HG02798 (cell line): ENCODE measurements at regions not wholly inside any gene's neighbourhood (a gene's known extent, or its start where the extent isn't known, plus 50 kb on each side); places are given as distances from the start of the nearest gene placed in this dataset.
"Not testable (repeated sequence)": the region's sequence is repeated elsewhere in the genome, so short reads cannot be mapped to it uniquely, and the experiment has no call there.

ENCODE experiments used
- ATAC-seq: cut with Tn5 transposase; IDR thresholded peaks from one replicate; pipeline ENCODE4 v1.9.1; 2021; ENCODE audit warnings: mild to moderate bottlenecking; ENCODE audit not compliant: unreplicated experiment, poor library complexity

- no peak for ATAC-seq
Measured at GRCh38 chr4:32917586-32917985, 2197.4 kb downstream of the PCDH7 start.

DNA sequence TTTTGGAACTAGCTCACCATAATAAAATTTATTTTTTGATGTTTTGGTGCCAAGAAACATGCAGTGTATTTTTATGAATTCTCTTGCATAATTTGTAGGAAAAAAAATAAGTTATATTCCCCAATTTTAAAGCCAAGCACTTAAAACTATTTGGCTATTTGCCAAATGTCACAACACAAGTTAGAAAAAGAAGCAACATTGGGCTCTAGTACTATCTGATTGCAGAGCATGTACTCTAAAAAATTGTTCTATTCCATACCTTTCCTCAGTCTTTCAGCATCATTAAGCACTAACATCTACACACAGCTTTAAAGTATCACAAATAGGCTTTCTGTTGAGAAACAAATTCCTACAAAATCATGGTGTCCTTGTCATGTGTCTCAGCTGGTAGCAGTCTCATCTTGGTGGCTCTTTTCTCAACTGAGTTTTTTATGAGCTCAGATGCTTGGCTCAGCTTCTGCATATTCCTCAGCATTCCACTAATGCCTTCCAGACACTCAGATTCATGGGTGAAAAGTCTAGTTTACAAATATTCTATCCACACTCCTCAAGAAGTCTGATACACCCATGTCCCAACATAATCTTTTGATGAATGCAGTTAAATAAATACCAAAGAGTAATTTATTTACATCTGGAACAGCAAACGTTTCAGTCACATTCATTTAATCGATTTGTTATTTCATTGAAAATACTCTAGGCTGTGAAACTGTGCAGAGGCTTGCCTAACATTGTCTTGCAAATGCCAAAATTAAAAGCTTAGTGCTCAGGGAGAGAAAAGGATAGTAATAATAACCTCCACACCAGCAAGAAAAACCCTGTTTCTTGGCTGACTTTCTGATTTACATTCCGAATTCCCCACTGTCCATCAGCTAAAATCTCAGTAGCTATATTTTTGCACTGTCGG, 2209.9 kb downstream of the PCDH7 start:
- no peak for ATAC-seq

- ATAC-seq = no peak
Measured at GRCh38 chr4:32930700-32931099, 2210.5 kb downstream of the PCDH7 start.

DNA sequence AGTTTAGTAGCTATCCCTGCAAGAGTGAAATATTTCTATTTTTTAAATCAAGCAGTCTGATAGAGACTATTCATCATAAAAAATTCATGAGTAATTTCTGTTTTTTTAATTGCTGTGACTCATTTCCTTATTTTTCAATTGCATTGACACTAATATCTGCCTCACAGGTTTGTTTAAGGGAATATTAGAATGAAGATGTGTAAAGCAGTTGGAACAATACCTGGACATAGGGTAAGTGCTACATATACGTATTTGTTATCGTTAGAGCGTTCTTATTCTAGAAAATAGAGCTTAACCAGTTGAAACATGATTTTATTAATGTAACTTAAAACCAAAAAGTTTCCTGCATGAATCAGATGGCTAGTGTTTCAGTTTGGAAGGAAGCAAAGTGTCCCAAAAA, 2211.3 kb downstream of the PCDH7 start:
- ATAC-seq = no peak

DNA sequence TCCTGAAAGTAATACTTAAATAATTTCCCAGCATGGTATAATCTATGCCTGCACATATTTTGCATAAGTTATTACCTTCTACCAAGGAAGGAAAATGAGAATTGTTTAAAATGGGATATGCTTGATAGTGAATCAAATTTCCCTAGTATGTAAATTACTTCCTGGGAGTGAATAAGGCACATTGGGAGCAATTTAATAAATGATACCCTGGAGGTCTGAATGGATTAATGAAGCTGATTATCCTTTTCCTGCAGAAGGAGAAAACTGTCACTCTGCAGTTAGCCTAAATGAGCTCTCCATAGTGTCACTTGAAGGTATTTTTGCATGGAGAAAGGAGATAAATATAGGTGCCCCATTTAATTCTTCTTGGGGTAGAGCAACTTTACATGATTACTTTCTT, 2212.0 kb downstream of the PCDH7 start:
- no peak for ATAC-seq

DNA sequence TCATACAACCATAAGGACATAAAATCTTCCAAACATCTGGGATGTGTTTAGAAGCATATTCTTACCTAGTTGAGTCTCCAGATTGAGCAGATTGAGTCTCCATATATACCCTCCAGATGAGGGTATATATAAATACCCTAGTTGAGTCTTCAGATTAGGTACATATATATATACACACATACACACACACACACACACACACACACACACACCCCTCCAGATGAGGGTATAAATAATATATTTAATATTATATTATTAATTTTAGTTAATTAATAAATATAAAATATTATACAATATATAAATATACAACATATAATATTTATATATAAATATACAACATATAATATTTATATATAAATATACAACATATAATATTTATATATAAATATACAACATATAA, 2219.1 kb downstream of the PCDH7 start:
- ATAC-seq = not testable (repeated sequence)

GRCh38 chr4:32950866-32951265, 2230.7 kb downstream of the PCDH7 start:
- no peak for ATAC-seq

- no peak for ATAC-seq
Measured at GRCh38 chr4:32958586-32958985, 2238.4 kb downstream of the PCDH7 start.

- ATAC-seq = no peak
Measured at GRCh38 chr4:32962100-32962499, 2241.9 kb downstream of the PCDH7 start.

DNA sequence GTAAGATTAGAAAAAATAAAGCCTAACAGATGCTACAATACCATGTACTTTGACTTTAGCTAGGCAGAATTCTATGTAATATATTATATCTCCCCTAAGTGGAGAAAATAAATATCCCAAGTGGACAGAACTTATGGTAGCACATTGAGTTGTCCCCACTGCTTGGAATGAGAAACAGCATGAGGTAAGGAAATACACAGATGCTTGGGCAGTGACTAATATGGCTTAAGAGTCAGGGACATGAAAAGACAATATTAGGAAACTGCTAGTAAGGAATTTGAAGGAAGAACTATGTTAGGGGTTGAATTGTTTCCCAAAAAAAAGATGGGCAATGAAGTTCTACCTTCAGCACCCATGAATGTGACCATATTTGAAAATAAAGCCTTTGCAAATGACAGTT, 2265.1 kb downstream of the PCDH7 start:
- ATAC-seq = no peak

GRCh38 chr4:32986236-32986635, 2266.1 kb downstream of the PCDH7 start:
- ATAC-seq = no peak

- ATAC-seq = no peak
Measured at GRCh38 chr4:32987111-32987510, 2266.9 kb downstream of the PCDH7 start.

GRCh38 chr4:32988165-32988811, 2268.1 kb downstream of the PCDH7 start:
- no peak for ATAC-seq

- no peak for ATAC-seq
Measured at GRCh38 chr4:32991663-32992062, 2271.5 kb downstream of the PCDH7 start.

- ATAC-seq = no peak
Measured at GRCh38 chr4:32994981-32995881, 2275.1 kb downstream of the PCDH7 start.

DNA sequence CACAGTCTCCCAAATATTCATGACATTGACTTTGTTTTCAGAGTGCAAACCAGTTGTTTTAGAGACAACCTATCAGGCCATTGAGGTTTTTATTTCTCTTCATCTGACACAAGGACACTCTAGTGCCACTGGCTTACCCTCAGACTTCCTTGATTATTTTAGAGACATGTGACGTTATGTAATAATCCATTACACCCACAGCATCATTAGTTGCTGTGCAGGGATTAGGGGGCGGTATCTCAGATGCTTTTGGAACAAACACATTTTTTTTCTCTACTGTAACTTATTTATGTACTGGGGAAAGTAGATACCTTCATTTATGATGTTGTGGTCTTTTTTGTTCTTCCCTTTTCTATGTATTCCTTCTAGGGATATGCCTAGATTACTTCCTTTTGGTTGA, 2293.1 kb downstream of the PCDH7 start:
- no peak for ATAC-seq

DNA sequence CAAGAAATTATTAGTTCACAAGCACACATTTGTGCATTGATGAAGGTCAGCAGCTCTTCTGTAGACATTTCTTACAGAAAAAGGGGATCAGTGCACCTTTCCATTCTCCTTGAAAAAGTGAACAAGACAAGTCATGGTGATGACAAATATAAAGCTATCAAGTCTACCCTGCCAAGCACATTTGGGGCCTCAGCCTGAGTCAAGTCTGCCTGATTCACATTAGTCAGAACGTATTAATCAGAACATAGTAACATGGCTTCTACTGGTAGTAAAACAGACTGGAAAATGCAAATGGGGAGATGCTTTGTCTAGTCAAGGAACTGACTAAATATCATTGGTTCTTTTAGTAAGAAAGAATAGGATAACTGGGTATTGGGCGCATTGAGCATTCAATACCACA, 2305.1 kb downstream of the PCDH7 start:
- no peak for ATAC-seq

GRCh38 chr4:33029976-33030375, 2309.8 kb downstream of the PCDH7 start:
- ATAC-seq = no peak

GRCh38 chr4:33031328-33031727, 2311.2 kb downstream of the PCDH7 start:
- ATAC-seq = no peak

GRCh38 chr4:33037464-33037863, 2317.3 kb downstream of the PCDH7 start:
- ATAC-seq = no peak

- ATAC-seq = no peak
Measured at GRCh38 chr4:33045334-33045733, 2325.2 kb downstream of the PCDH7 start.
